ENCODE measurements at regions not wholly inside any gene's neighbourhood (a gene's known extent, or its start where the extent isn't known, plus 50 kb on each side); places are given as distances from the start of the nearest gene placed in this dataset.

DNA sequence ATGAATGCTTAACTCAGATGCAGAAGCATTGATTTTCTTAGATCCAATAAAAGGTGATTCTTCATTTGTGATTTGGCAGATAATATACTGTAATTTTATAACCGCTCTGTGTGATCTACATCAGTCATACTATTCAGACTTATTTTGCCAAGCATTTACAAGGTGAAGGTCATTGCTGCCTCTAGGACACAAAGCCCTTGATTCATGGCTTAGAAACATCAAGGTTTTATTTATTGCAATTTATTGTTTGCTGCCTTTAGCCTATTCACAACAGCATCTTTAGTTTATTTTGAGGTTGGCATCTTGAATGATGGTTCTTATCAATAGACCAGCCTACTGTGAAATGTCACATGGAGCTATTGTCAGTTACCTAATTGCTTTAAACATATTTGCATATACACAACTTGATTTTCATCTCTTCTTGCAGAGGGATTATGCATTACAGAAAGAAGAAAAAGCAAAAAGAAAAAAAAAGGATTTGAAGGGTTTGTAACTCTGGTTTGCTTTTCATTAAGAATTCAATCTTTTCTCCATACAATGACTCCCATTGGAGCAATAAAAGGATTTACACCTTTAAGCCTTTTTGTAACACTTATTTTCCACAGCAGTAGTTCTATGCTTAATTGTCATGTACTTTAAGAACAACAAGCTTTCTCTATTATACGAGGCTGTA lies 1371.6 kb upstream of the CELF2 start:
- Histone ChIP-seq H3K4me1 (ENCODE audit: insufficient read depth) (no peaks in the 10 kb centered on the region), H3K27ac (no peak overlapping the region), H3K36me3 (ENCODE audit: low read depth) (no peaks in the 10 kb centered on the region), H4K20me1 (ENCODE audit: insufficient read depth) (no peaks in the 10 kb centered on the region), H3K27me3 (replicated peaks; ENCODE audit: insufficient read depth) (no peaks in the 10 kb centered on the region), H3K4me2 (ENCODE audit: unreplicated experiment) (no peak overlapping the region), H3K9me3 (ENCODE audit: low read depth) (no peaks in the 10 kb centered on the region), H3F3A (ENCODE audit: insufficient read depth) (no peaks in the 10 kb centered on the region), H3K79me2 (ENCODE audit: insufficient read depth) (no peaks in the 10 kb centered on the region), H3K9ac (no peak overlapping the region), H3K9me2 (ENCODE audit: insufficient read depth) (no peaks in the 10 kb centered on the region), H3K4me3 (no peak overlapping the region), H2AFZ (no peak overlapping the region)
- no peak for DNase-seq
- TF ChIP-seq EZH2 (IDR thresholded peaks at IDR 0.05; ENCODE audit: insufficient read depth, poor library complexity, severe bottlenecking) (no peak), EZH2phosphoT487 (IDR thresholded peaks at IDR 0.05; ENCODE audit: insufficient read depth, low read depth) (no peak)
- WGBS, 2 experiments (ENCODE audit: low coverage in 1 of 2, low lambda C conversion rate in 2 of 2, missing lambda C conversion rate in 2 of 2): 35 to 36% methylated on average over 2 of the region's 2 CpGs
- in situ Hi-C loops (cut with MboI): no loop called here

- H3K4me3 ChIP-seq: no peak overlapping the region
- 32 to 42% methylated on average over 3 of the region's 3 CpGs for WGBS, 2 experiments (ENCODE audit: low coverage in 1 of 2, low lambda C conversion rate in 2 of 2, missing lambda C conversion rate in 2 of 2)
- no peaks in the 10 kb centered on the region for H3K27me3 ChIP-seq (replicated peaks; ENCODE audit: insufficient read depth)
- no peak for DNase-seq
- H3K4me1 ChIP-seq (ENCODE audit: insufficient read depth): no peaks in the 10 kb centered on the region
- TF ChIP-seq EZH2 (IDR thresholded peaks at IDR 0.05; ENCODE audit: insufficient read depth, poor library complexity, severe bottlenecking): no peak
- no peak for TF ChIP-seq EZH2phosphoT487 (IDR thresholded peaks at IDR 0.05; ENCODE audit: insufficient read depth, low read depth)
- H3K9ac ChIP-seq: no peak overlapping the region
- no peaks in the 10 kb centered on the region for H3K79me2 ChIP-seq (ENCODE audit: insufficient read depth)
- H3K27ac ChIP-seq: no peak overlapping the region
- H3K36me3 ChIP-seq (ENCODE audit: low read depth): no peaks in the 10 kb centered on the region
- H2AFZ ChIP-seq: no peak overlapping the region
- H3K9me3 ChIP-seq (ENCODE audit: low read depth): no peaks in the 10 kb centered on the region
- H3K4me2 ChIP-seq (ENCODE audit: unreplicated experiment): no peak overlapping the region
- no peaks in the 10 kb centered on the region for H4K20me1 ChIP-seq (ENCODE audit: insufficient read depth)
- no peaks in the 10 kb centered on the region for H3F3A ChIP-seq (ENCODE audit: insufficient read depth)
- no peaks in the 10 kb centered on the region for H3K9me2 ChIP-seq (ENCODE audit: insufficient read depth)
- in situ Hi-C loops (cut with MboI): no loop called here
Observed at GRCh38 chr10:9654261-9654660, 1363.4 kb upstream of the CELF2 start.

DNA sequence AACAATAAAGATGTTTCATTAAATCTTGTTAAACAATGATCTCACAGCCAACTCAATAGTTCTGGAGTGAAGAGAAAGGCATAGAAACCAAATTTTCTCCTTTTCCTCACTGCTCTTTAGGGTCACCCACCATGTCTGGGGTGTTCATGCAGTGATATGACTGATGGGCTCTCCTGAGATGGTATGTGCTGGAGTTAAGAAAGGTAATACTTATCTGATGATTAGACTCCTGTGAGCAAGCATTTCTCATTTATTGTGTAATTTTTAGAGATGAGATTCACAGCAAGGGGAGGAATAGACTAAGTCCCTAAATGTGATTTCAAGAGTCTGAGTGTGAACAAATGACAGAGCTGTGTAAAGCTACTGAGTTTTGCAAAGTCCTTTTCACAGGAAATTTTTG lies 1361.3 kb upstream of the CELF2 start:
- no peak overlapping the region for H2AFZ ChIP-seq
- H3K4me2 ChIP-seq (ENCODE audit: unreplicated experiment): no peak overlapping the region
- H3K9ac ChIP-seq: no peak overlapping the region
- H3K4me1 ChIP-seq (ENCODE audit: insufficient read depth): no peaks in the 10 kb centered on the region
- no peaks in the 10 kb centered on the region for H3K36me3 ChIP-seq (ENCODE audit: low read depth)
- no peaks in the 10 kb centered on the region for H3K9me3 ChIP-seq (ENCODE audit: low read depth)
- no peak overlapping the region for H3K27ac ChIP-seq
- no peak overlapping the region for H3K4me3 ChIP-seq
- no peaks in the 10 kb centered on the region for H3K79me2 ChIP-seq (ENCODE audit: insufficient read depth)
- H4K20me1 ChIP-seq (ENCODE audit: insufficient read depth): no peaks in the 10 kb centered on the region
- H3K27me3 ChIP-seq (replicated peaks; ENCODE audit: insufficient read depth): no peaks in the 10 kb centered on the region
- in situ Hi-C loops (cut with MboI): no loop called here
- TF ChIP-seq EZH2phosphoT487 (IDR thresholded peaks at IDR 0.05; ENCODE audit: insufficient read depth, low read depth) (no peak), EZH2 (IDR thresholded peaks at IDR 0.05; ENCODE audit: insufficient read depth, poor library complexity, severe bottlenecking) (no peak)
- DNase-seq: no peak
- no peaks in the 10 kb centered on the region for H3F3A ChIP-seq (ENCODE audit: insufficient read depth)
- no peaks in the 10 kb centered on the region for H3K9me2 ChIP-seq (ENCODE audit: insufficient read depth)

GRCh38 chr10:9656996-9657395 lies 1360.7 kb upstream of the CELF2 start:
- no peaks in the 10 kb centered on the region for H3K9me2 ChIP-seq (ENCODE audit: insufficient read depth)
- in situ Hi-C loops (cut with MboI): no loop called here

GRCh38 chr10:9657530-9657929 lies 1360.1 kb upstream of the CELF2 start:
- Histone ChIP-seq H2AFZ (no peak overlapping the region), H3K4me1 (ENCODE audit: insufficient read depth) (no peaks in the 10 kb centered on the region), H3K4me3 (no peak overlapping the region), H3K79me2 (ENCODE audit: insufficient read depth) (no peaks in the 10 kb centered on the region), H3K4me2 (ENCODE audit: unreplicated experiment) (no peak overlapping the region), H3K36me3 (ENCODE audit: low read depth) (no peaks in the 10 kb centered on the region), H4K20me1 (ENCODE audit: insufficient read depth) (no peaks in the 10 kb centered on the region), H3K9me2 (ENCODE audit: insufficient read depth) (no peaks in the 10 kb centered on the region), H3K9ac (no peak overlapping the region), H3K27me3 (replicated peaks; ENCODE audit: insufficient read depth) (no peaks in the 10 kb centered on the region), H3K27ac (no peak overlapping the region), H3K9me3 (ENCODE audit: low read depth) (no peaks in the 10 kb centered on the region), H3F3A (ENCODE audit: insufficient read depth) (no peaks in the 10 kb centered on the region)
- TF ChIP-seq EZH2 (IDR thresholded peaks at IDR 0.05; ENCODE audit: insufficient read depth, poor library complexity, severe bottlenecking) (no peak), EZH2phosphoT487 (IDR thresholded peaks at IDR 0.05; ENCODE audit: insufficient read depth, low read depth) (no peak)
- DNase-seq: no peak
- in situ Hi-C loops (cut with MboI): no loop called here
- WGBS, 2 experiments (ENCODE audit: low coverage in 1 of 2, low lambda C conversion rate in 2 of 2, missing lambda C conversion rate in 2 of 2): 3 to 11% methylated on average over 2 of the region's 2 CpGs

More at GRCh38 chr10:9656996-9657395, 1360.7 kb upstream of the CELF2 start:
- Histone ChIP-seq H3K79me2 (ENCODE audit: insufficient read depth) (no peaks in the 10 kb centered on the region), H3K9me3 (ENCODE audit: low read depth) (no peaks in the 10 kb centered on the region), H3K4me1 (ENCODE audit: insufficient read depth) (no peaks in the 10 kb centered on the region), H3K36me3 (ENCODE audit: low read depth) (no peaks in the 10 kb centered on the region), H3K4me2 (ENCODE audit: unreplicated experiment) (no peak overlapping the region), H4K20me1 (ENCODE audit: insufficient read depth) (no peaks in the 10 kb centered on the region), H3K4me3 (no peak overlapping the region), H3F3A (ENCODE audit: insufficient read depth) (no peaks in the 10 kb centered on the region), H2AFZ (no peak overlapping the region), H3K27me3 (replicated peaks; ENCODE audit: insufficient read depth) (no peaks in the 10 kb centered on the region), H3K27ac (no peak overlapping the region), H3K9ac (no peak overlapping the region)
- WGBS, 2 experiments (ENCODE audit: low coverage in 1 of 2, low lambda C conversion rate in 2 of 2, missing lambda C conversion rate in 2 of 2): 0% methylated on average over 1 of the region's 1 CpG
- TF ChIP-seq EZH2 (IDR thresholded peaks at IDR 0.05; ENCODE audit: insufficient read depth, poor library complexity, severe bottlenecking): no peak
- TF ChIP-seq EZH2phosphoT487 (IDR thresholded peaks at IDR 0.05; ENCODE audit: insufficient read depth, low read depth): no peak
- no peak for DNase-seq
